GM12873 (cell line): ENCODE measurements at regions not wholly inside any gene's neighbourhood (a gene's known extent, or its start where the extent isn't known, plus 50 kb on each side); places are given as distances from the start of the nearest gene placed in this dataset.

Source experiments
- CTCF ChIP-seq: IDR thresholded peaks from 2 replicates; pipeline ENCODE4 v1.5.1; 2012; ENCODE audit warnings: low read depth, mild to moderate bottlenecking, moderate library complexity, low read length, control low read depth; ENCODE audit not compliant: insufficient read depth; ENCODE audit errors: missing control alignments

GRCh38 chr6:80531681-80532619 lies 425.5 kb downstream of the BCKDHB start:
- no peak for TF ChIP-seq CTCF

- no peak for TF ChIP-seq CTCF
Measured at GRCh38 chr6:80530103-80530502, 423.6 kb downstream of the BCKDHB start.

- no peak for TF ChIP-seq CTCF
Measured at GRCh38 chr6:80528115-80528514, 421.6 kb downstream of the BCKDHB start.

- TF ChIP-seq CTCF, result no peak
Measured at GRCh38 chr6:80527552-80528052, 421.1 kb downstream of the BCKDHB start.

- no peak for TF ChIP-seq CTCF
Measured at GRCh38 chr6:80523531-80523997, 417.1 kb downstream of the BCKDHB start.

GRCh38 chr6:80523010-80523409 lies 416.5 kb downstream of the BCKDHB start:
- no peak for TF ChIP-seq CTCF

- no peak for TF ChIP-seq CTCF
Measured at GRCh38 chr6:80522576-80522975, 416.1 kb downstream of the BCKDHB start.
